Dendritic cell treated with granulocyte-macrophage colony-stimulating factor and Interleukin-4, amounts not matched to agents 40 ng/mL and 50 ng/mL, for 4 days (primary cell): ENCODE measurements at regions not wholly inside any gene's neighbourhood (a gene's known extent, or its start where the extent isn't known, plus 50 kb on each side); places are given as distances from the start of the nearest gene placed in this dataset.

Experiments
- H3K27ac Mint-ChIP-seq: one replicate; pipeline ENCODE4 v1.8.0; 2022; ENCODE audit warnings: mild to moderate bottlenecking, mixed read lengths
- H3K27me3 Mint-ChIP-seq: one replicate; pipeline ENCODE4 v1.8.0; 2022; ENCODE audit warnings: mild to moderate bottlenecking, mixed read lengths
- H3K36me3 Mint-ChIP-seq: one replicate; pipeline ENCODE4 v1.8.0; 2022; ENCODE audit warnings: low read depth, mixed read lengths
- H3K4me1 Mint-ChIP-seq: one replicate; pipeline ENCODE4 v1.8.0; 2022; ENCODE audit warnings: low read depth, mixed read lengths
- H3K4me3 Mint-ChIP-seq: one replicate; pipeline ENCODE4 v1.8.0; 2022; ENCODE audit warnings: mild to moderate bottlenecking, moderate library complexity, mixed read lengths
- H3K9me3 Mint-ChIP-seq: one replicate; pipeline ENCODE4 v1.8.0; 2022; ENCODE audit warnings: mixed read lengths
- intact Hi-C: fragments of 100-400 bp; cut with micrococcal nuclease; formaldehyde crosslinking; loops from one replicate; pipeline ENCODE4 v1.15.0; 2022

DNA sequence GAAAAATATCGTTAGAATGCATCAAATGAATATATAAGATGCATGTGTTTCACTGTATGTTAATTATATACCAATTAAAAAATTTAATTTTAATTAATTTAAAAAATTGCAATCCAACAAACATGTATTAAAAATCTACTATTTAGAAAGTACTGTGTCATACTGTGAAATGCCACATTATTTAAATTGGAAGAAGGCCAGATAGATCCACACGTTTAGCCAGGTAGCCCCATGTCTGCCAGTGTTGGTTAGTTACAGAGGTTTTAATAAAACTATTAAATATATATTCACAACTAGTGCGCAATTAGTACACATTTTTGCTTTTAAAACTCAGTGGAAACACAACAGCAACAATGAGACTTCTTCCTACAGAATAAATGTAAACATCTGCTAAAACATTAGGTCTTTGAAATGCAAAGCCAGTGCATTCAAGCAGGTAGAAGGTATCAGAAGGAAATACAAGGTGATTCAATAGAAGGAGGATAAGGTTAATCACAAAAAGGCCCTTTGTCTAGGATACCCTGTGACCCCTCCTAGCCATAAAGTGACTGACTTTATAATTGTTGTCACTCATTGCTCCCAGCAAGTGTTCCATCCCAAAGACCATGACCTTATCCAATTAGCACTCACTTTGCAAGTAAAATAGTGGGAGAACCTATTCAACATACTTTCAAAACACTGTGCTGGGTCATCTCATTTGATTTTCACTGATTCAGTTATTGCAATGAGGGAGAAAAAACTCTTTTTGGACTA is 211.5 kb downstream of the TTLL7 start:
- no peak overlapping the region for H3K27ac Mint-ChIP-seq
- no peaks in the 10 kb centered on the region for H3K9me3 Mint-ChIP-seq
- intact Hi-C loops, result no loop called here
- no peak overlapping the region for H3K4me3 Mint-ChIP-seq
- H3K36me3 Mint-ChIP-seq, result no peaks in the 10 kb centered on the region
- no peaks in the 10 kb centered on the region for H3K4me1 Mint-ChIP-seq
- H3K27me3 Mint-ChIP-seq, result no peaks in the 10 kb centered on the region

DNA sequence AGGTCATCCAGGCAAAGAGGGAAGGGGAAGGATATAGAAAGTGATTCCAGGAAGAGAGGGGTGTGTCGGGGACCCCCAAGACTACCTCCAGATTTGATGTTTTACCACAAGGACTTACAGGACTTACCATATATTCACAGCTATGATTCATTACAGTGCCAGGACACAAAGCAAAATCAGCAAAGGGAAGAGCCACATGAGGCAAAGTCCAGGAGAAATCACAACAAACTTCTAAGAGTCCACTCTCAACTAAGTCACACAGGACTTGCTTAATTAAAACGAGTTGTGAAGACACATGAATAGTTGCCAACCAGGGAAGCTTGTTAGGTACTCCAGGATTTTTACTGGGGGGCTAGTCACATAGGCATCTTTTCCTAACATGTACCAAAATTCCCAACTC is 217.3 kb downstream of the TTLL7 start:
- no peak overlapping the region for H3K4me3 Mint-ChIP-seq
- H3K27ac Mint-ChIP-seq, result no peak overlapping the region
- H3K9me3 Mint-ChIP-seq, result no peaks in the 10 kb centered on the region
- no peaks in the 10 kb centered on the region for H3K36me3 Mint-ChIP-seq
- intact Hi-C loops, result no loop called here
- H3K4me1 Mint-ChIP-seq, result no peaks in the 10 kb centered on the region
- H3K27me3 Mint-ChIP-seq, result peaks cover 2% of the 10 kb centered on the region

DNA sequence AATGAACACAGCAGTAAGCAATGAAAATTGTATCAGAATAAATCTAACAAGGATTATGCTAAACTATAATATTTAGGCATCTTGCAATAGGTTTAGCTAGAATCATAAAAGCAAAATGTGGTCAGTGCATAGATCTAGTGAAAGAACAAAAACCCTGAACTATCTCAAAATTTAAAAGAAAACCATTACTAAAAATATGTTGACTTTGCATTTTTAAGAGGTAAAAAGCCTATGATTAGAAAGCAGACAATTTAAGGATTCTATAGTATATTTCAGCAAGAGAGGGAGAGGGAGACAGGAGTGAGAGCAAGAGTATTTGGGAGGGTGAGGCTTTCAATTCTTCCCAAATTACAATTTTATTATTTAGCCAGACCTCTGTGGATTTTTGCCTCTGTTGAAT is 219.4 kb downstream of the TTLL7 start:
- Mint-ChIP-seq H3K4me1 (no peaks in the 10 kb centered on the region), H3K27me3 (peaks cover 2% of the 10 kb centered on the region), H3K4me3 (no peak overlapping the region), H3K27ac (no peak overlapping the region), H3K36me3 (no peaks in the 10 kb centered on the region), H3K9me3 (no peaks in the 10 kb centered on the region)
- intact Hi-C loops, result no loop called here

DNA sequence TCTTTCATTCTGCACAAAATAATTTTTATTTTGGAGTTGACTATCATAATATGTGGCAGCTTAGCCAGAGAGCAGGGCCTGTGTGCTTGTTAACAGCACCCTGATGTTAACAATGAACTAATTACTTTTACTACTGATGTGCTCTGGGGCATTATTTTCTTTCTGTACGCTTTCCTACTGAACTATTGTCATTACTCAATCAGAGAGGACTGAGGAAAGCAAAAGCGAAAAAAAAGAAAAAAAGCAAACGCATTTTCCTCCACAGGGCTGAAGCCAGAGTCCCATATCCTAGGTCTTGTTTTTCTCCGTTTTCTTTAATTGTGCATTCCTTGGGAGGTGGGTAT is 221.2 kb downstream of the TTLL7 start:
- Mint-ChIP-seq H3K4me1 (no peaks in the 10 kb centered on the region), H3K36me3 (no peaks in the 10 kb centered on the region), H3K27ac (no peak overlapping the region), H3K27me3 (peaks cover 2% of the 10 kb centered on the region), H3K9me3 (no peaks in the 10 kb centered on the region), H3K4me3 (no peak overlapping the region)
- intact Hi-C loops, result no loop called here

DNA sequence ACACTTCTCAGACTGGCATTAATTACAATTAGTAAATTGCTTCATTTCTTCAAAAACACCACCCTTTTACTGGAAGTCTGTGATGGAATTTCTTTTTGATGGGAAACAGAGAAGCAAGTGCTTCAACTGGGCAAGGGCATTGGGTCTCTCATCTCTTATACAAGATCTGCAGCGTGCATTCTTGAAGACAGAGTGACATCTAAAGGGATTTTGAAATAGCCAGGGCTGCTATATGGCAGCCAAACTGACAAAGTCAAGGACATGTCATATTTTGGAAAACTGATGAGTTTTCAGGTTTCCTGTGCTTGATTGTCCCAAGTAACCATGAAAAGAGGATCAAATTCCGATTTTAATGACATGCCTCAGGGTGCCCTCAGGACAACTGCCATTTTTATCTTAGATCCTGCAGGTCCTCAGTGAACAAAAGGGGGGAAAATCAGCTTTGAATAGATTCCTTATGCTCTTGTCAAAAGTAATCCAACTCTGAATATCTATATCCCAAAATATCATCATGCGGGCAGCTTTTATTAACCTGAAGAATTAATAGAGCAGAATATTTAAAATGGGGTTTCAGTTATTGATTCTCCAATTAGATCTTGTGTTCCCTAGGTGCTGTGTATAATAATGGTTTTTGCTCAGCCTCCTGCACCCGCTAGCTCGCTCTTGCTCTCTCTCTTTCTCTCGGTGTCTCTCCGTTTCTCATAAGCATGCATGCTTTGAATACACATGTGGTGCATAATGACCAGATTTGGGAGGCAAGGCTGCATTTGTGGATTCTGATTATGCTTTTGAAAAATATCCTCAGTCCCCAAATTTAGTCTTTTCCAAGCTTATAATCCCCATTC is 221.8 kb downstream of the TTLL7 start:
- H3K9me3 Mint-ChIP-seq, result no peaks in the 10 kb centered on the region
- H3K27ac Mint-ChIP-seq, result no peak overlapping the region
- H3K36me3 Mint-ChIP-seq, result no peaks in the 10 kb centered on the region
- intact Hi-C loops, result no loop called here
- H3K27me3 Mint-ChIP-seq, result peaks cover 2% of the 10 kb centered on the region
- H3K4me3 Mint-ChIP-seq, result no peak overlapping the region
- no peaks in the 10 kb centered on the region for H3K4me1 Mint-ChIP-seq

DNA sequence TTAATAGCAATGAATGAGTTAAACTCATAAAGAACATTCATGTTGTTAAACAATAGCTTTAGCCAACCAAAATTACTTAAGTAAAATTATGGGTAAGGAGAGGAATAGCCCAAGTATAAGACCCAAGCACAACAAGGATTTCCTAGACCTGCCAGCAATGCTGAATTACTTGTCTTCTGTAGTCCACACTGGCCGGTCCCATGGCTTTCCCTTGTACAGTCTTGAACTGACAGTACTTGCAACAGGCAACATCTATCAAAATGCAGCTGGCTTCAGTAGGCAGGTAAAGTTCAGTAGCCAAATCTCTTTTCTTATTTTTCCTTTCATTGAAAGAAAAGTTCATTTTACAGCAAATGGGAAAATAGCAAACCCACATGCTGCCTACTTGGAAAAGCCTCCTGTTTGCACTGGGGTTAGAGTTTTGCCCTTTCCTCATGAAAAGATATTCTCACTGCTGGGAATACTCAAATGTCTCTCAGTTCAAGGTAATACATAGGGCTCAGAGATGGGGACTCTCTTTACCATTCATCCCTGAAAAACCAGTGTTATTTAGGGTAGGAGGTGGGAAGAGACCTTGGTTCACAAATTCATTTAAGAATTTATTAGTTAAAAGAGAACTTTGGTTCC is 222.8 kb downstream of the TTLL7 start:
- H3K4me1 Mint-ChIP-seq, result no peaks in the 10 kb centered on the region
- intact Hi-C loops, result no loop called here
- H3K36me3 Mint-ChIP-seq, result no peaks in the 10 kb centered on the region
- no peaks in the 10 kb centered on the region for H3K9me3 Mint-ChIP-seq
- no peak overlapping the region for H3K4me3 Mint-ChIP-seq
- H3K27me3 Mint-ChIP-seq, result peaks cover 2% of the 10 kb centered on the region
- no peak overlapping the region for H3K27ac Mint-ChIP-seq

DNA sequence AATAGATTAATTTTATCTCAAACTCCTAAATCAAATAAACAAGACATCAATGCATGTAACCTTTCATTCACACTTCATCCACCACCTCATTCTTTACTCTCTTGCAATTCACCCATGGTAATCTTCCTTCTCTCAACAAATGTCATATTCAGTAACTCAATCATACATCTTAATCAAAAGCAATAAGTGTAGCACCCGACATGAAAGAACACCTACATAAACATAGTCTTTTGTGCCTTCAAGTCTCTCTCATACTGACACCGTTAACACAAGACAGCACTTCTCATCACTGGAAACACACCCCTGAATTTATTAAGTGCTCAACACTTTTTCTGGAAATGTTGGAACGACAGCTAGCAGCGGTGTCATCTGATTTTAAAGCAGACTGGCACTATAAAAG is 225.9 kb downstream of the TTLL7 start:
- Mint-ChIP-seq H3K27me3 (peaks cover 2% of the 10 kb centered on the region), H3K9me3 (no peaks in the 10 kb centered on the region), H3K4me1 (no peaks in the 10 kb centered on the region), H3K4me3 (no peak overlapping the region), H3K27ac (no peak overlapping the region), H3K36me3 (no peaks in the 10 kb centered on the region)
- intact Hi-C loops, result no loop called here

DNA sequence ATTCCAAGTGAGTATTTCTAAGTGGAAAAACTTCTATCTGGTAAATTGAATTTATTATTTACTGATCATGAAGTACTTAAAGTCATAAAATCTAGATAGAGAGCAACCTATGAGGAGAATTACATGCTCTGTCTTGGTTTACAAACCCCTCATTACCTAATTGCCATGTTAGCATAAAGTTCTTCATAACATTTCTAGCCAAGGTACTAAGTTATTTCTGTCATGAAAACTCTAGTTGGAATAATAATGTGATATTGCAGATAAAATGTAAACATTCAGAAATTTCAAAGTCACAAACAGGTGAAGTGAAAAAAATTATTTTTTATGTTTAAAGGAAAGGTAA is 228.6 kb downstream of the TTLL7 start:
- intact Hi-C loops, result no loop called here
- Mint-ChIP-seq H3K36me3 (no peaks in the 10 kb centered on the region), H3K4me1 (no peaks in the 10 kb centered on the region), H3K27ac (no peak overlapping the region), H3K9me3 (no peaks in the 10 kb centered on the region), H3K4me3 (no peak overlapping the region), H3K27me3 (peaks cover 2% of the 10 kb centered on the region)

DNA sequence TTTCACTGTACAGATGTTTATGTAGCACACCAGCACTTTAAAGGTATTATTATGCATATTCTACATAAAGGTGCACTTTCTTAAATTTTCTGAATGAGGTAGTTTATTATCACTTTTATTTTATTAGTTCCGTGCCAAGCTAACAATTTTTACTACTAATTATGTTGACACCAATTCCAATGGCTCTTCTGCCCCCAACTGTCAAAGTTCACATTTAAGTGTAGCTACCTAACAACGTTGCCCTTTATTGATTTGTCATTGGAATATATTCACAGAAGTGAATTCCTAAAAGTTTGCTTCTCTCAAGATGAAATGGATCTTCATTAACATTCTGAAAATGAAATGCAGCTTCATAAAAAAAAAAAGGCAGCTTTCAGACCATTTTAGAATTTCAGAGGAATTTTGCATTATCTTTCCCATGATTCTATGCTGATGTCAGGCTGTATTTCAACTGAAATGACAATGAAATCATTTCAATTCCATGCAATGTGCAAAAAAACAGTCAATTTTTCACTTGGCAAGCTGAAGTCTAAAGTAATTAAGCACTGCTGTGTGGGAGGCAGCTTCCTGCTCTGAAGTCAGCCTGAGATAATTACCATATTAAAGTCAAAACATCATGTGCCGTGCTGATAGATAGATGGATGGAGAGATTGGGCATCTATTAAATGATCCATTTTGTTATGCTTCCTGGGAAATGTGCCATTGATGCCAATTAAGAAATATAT is 229.2 kb downstream of the TTLL7 start:
- Mint-ChIP-seq H3K27me3 (peaks cover 2% of the 10 kb centered on the region), H3K9me3 (no peaks in the 10 kb centered on the region), H3K4me3 (no peak overlapping the region), H3K4me1 (no peaks in the 10 kb centered on the region), H3K36me3 (no peaks in the 10 kb centered on the region), H3K27ac (no peak overlapping the region)
- intact Hi-C loops, result no loop called here

DNA sequence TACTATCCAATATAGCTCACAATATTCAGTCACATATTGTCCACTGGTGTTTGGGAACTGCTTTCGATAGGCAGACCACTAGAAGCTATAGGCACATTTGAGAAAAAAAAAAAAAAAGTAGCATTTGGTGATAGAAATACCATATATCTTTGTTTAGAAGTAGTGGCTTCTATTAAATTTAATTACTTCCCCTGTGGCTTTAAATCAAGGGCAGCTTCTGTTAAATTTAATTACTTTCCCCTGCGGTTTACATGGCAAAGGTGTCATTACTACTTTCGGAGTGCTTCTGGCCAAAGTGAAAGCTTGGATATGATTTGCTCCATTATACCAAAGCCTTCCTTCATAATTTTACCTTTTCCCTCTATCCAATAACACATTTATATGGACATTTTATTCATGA is 229.9 kb downstream of the TTLL7 start:
- peaks cover 4% of the 10 kb centered on the region for H3K27me3 Mint-ChIP-seq
- no peak overlapping the region for H3K4me3 Mint-ChIP-seq
- intact Hi-C loops, result no loop called here
- H3K4me1 Mint-ChIP-seq, result no peaks in the 10 kb centered on the region
- H3K27ac Mint-ChIP-seq, result no peak overlapping the region
- H3K36me3 Mint-ChIP-seq, result no peaks in the 10 kb centered on the region
- no peaks in the 10 kb centered on the region for H3K9me3 Mint-ChIP-seq

DNA sequence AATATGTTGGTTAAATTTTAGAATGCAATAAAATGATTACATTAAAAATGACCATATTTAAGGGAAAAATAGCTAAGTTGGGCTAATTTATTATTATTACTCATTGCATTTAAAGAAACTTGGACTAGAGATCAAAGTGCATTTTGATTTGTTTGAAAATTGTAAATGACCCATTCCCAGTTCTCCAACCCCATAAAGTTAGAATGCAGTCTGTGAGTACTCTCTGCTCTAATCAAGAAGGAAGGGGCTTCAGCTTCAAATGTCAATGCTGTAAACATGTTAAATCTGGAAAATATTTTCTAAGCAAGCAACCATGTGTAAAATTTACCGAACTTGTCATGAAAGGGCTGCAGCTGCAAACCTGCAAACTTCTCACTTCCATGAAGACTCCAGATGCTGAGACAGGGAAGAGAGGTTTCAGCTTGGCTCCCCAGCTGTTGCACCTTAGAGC is 232.7 kb downstream of the TTLL7 start:
- H3K4me3 Mint-ChIP-seq, result no peak overlapping the region
- peaks cover 4% of the 10 kb centered on the region for H3K27me3 Mint-ChIP-seq
- intact Hi-C loops, result no loop called here
- no peak overlapping the region for H3K27ac Mint-ChIP-seq
- H3K9me3 Mint-ChIP-seq, result no peaks in the 10 kb centered on the region
- H3K4me1 Mint-ChIP-seq, result no peaks in the 10 kb centered on the region
- no peaks in the 10 kb centered on the region for H3K36me3 Mint-ChIP-seq

DNA sequence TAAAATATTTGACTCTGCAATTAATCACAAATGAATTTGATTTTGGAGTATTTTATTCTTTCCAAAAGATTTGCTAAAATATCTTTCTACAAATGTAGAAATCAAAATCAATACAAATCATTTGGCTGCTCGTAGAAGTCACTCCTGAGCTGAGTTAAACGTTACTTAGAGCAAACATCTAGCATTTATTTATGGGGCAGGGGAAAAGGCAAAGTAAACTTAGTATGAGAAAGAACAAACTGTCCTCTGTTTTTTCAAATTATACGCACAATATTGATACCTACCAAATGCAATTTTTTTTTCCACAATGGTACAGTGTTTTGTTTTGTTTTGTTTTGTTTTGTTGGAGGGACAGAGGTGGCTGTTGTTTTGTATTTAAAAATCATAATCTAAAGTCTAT is 233.8 kb downstream of the TTLL7 start:
- Mint-ChIP-seq H3K4me3 (no peak overlapping the region), H3K27me3 (peaks cover 4% of the 10 kb centered on the region), H3K4me1 (no peaks in the 10 kb centered on the region), H3K27ac (no peak overlapping the region), H3K9me3 (no peaks in the 10 kb centered on the region), H3K36me3 (no peaks in the 10 kb centered on the region)
- intact Hi-C loops, result no loop called here

DNA sequence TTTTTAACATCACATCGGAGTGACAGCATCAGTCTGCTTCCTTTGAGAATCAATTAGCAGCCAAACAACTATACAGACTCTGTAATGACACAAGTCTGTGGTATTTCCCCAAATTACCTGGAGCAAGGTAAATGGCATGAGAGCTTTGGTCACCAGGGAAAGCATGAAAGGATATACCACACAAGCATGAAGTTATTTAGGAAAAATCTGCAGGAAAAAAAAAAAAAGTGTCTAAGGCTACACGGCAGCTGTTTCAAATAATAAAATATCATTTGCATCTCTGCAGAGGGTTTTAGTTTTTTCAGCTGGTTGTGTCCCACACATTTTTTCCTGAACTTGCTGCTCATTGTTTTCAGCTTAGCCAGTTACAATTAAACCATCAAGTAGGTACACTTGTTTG is 234.7 kb downstream of the TTLL7 start:
- no peak overlapping the region for H3K4me3 Mint-ChIP-seq
- intact Hi-C loops, result no loop called here
- no peak overlapping the region for H3K27ac Mint-ChIP-seq
- peaks cover 4% of the 10 kb centered on the region for H3K27me3 Mint-ChIP-seq
- H3K4me1 Mint-ChIP-seq, result no peaks in the 10 kb centered on the region
- H3K9me3 Mint-ChIP-seq, result no peaks in the 10 kb centered on the region
- H3K36me3 Mint-ChIP-seq, result no peaks in the 10 kb centered on the region
